ENCODE measurements at regions not wholly inside any gene's neighbourhood (a gene's known extent, or its start where the extent isn't known, plus 50 kb on each side); places are given as distances from the start of the nearest gene placed in this dataset.

GRCh38 chr1:116242741-116243140, 130.3 kb upstream of the ATP1A1 start:
- Mint-ChIP-seq H3K4me3 (no peak overlapping the region), H3K9me3 (no peaks in the 10 kb centered on the region), H3K36me3 (ENCODE audit: low read depth) (no peaks in the 10 kb centered on the region), H3K27me3 (no peaks in the 10 kb centered on the region), H3K4me1 (ENCODE audit: low read depth) (peaks cover 3% of the 10 kb centered on the region), H3K27ac (no peak overlapping the region)
- ChIA-PET POLR2A (no interaction called here), CTCF (interaction anchor here (1.0 to 1.1 kb wide), 3 partner anchors 12 to 242 kb away, joined by 3 read pairs; no protein-coding TSS in a partner anchor)
- TF ChIP-seq, protein P1, sequence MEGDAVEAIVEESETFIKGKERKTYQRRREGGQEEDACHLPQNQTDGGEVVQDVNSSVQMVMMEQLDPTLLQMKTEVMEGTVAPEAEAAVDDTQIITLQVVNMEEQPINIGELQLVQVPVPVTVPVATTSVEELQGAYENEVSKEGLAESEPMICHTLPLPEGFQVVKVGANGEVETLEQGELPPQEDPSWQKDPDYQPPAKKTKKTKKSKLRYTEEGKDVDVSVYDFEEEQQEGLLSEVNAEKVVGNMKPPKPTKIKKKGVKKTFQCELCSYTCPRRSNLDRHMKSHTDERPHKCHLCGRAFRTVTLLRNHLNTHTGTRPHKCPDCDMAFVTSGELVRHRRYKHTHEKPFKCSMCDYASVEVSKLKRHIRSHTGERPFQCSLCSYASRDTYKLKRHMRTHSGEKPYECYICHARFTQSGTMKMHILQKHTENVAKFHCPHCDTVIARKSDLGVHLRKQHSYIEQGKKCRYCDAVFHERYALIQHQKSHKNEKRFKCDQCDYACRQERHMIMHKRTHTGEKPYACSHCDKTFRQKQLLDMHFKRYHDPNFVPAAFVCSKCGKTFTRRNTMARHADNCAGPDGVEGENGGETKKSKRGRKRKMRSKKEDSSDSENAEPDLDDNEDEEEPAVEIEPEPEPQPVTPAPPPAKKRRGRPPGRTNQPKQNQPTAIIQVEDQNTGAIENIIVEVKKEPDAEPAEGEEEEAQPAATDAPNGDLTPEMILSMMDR (IDR thresholded peaks at IDR 0.05), result no peak
- intact Hi-C loops (cut with micrococcal nuclease), result no loop called here
- DNase-seq (no peak), ATAC-seq (no peak)

DNA sequence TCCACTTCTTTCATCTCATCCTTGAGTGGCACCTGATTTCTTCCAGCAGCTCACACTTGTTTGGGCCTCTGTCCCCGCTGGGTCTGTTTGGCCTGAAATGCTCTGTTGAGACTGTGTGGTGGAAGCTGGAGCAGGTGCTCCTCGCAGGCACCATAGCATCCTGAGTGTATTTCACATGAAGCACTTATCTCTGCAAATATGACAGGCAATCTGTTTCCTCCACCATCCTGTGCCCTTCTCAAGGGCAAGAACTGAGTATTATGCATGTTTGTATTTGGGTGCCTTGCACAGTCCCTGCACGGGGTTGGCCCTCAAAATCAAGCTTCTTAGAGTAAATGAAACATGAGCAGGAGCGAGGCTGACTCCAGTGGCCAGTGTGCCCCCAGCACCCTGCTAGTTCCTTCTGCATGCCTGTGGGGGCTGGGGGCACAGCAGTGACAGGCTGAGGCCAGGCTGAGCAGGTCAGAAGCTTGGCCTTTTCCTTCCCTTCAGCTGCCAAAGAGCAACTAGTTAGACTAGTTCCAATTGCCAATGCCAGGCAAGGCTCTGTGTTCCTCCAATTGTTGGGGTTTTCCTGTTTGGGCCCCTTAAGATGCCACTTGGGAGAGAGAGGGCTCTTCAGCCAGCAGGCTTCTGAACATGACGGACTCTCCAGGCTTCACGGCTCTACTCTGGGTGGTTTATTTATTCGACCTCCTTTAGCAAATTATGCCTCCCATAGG, 129.6 kb upstream of the ATP1A1 start:
- ChIA-PET POLR2A (interaction anchor here (0.9 kb wide), 1 partner anchor 13 kb away, joined by 3 read pairs; no protein-coding TSS in a partner anchor), CTCF (interaction anchor here (1.0 to 1.1 kb wide), 3 partner anchors 12 to 242 kb away, joined by 3 read pairs; no protein-coding TSS in a partner anchor)
- no peak for DNase-seq
- Mint-ChIP-seq H3K27me3 (no peaks in the 10 kb centered on the region), H3K4me1 (ENCODE audit: low read depth) (peaks cover 3% of the 10 kb centered on the region), H3K27ac (no peak overlapping the region), H3K9me3 (no peaks in the 10 kb centered on the region), H3K36me3 (ENCODE audit: low read depth) (no peaks in the 10 kb centered on the region), H3K4me3 (no peak overlapping the region)
- ATAC-seq, result no peak
- intact Hi-C loops (cut with micrococcal nuclease), result no loop called here
- TF ChIP-seq, protein P1 (IDR thresholded peaks at IDR 0.05), result no peak

- ATAC-seq (no peak), DNase-seq (no peak)
- TF ChIP-seq, protein P1 (IDR thresholded peaks at IDR 0.05), result no peak
- intact Hi-C loops (cut with micrococcal nuclease), result no loop called here
- no peaks in the 10 kb centered on the region for H3K27me3 Mint-ChIP-seq
- CTCF ChIA-PET, result interaction anchor here (1.3 kb wide), 1 partner anchor 239 kb away, joined by 3 read pairs; no protein-coding TSS in a partner anchor
- peaks cover 1% of the 10 kb centered on the region for H3K9me3 Mint-ChIP-seq
- no peaks in the 10 kb centered on the region for H3K36me3 Mint-ChIP-seq (ENCODE audit: low read depth)
- H3K27ac Mint-ChIP-seq, result no peak overlapping the region
- POLR2A ChIA-PET, result no interaction called here
- no peak overlapping the region for H3K4me3 Mint-ChIP-seq
- peaks cover 3% of the 10 kb centered on the region for H3K4me1 Mint-ChIP-seq (ENCODE audit: low read depth)
Measured at GRCh38 chr1:116246174-116246573, 126.9 kb upstream of the ATP1A1 start.

DNA sequence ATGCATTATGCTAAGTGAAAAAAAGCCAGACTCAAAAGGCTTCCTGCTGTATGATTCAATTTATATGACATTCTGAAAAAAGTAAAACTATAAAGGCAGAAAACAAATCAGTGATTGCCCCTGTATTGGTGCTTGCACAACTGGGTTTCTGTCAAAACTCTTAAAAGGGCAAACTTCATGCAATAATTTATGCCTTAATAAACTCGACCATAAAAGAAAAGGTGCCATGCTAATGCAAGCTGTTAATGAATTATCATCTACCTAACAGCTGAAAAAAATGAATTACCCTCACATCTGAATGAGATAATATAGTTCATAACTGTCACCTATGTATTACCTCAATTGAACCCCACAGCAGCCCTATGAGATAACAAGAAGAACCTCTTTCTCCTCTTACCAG, 120.8 kb upstream of the ATP1A1 start:
- ATAC-seq (no peak), DNase-seq (no peak)
- intact Hi-C loops (cut with micrococcal nuclease), result loop anchor here (10.0 kb wide), 1 partner anchor 87 kb away; no protein-coding TSS in a partner anchor
- Mint-ChIP-seq H3K27ac (no peak overlapping the region), H3K4me3 (no peak overlapping the region), H3K36me3 (ENCODE audit: low read depth) (no peaks in the 10 kb centered on the region), H3K4me1 (ENCODE audit: low read depth) (peaks cover 19% of the 10 kb centered on the region), H3K9me3 (peaks cover 1% of the 10 kb centered on the region), H3K27me3 (no peaks in the 10 kb centered on the region)
- ChIA-PET CTCF (no interaction called here), POLR2A (no interaction called here)
- TF ChIP-seq, protein P1 (IDR thresholded peaks at IDR 0.05), result no peak

GRCh38 chr1:116252785-116253184, 120.3 kb upstream of the ATP1A1 start:
- TF ChIP-seq, protein P1 (IDR thresholded peaks at IDR 0.05), result no peak
- H3K9me3 Mint-ChIP-seq, result peaks cover 1% of the 10 kb centered on the region
- H3K27ac Mint-ChIP-seq, result no peak overlapping the region
- POLR2A ChIA-PET, result no interaction called here
- no peaks in the 10 kb centered on the region for H3K27me3 Mint-ChIP-seq
- DNase-seq (no peak), ATAC-seq (no peak)
- CTCF ChIA-PET, result no interaction called here
- H3K36me3 Mint-ChIP-seq (ENCODE audit: low read depth), result no peaks in the 10 kb centered on the region
- no peak overlapping the region for H3K4me3 Mint-ChIP-seq
- peaks cover 24% of the 10 kb centered on the region for H3K4me1 Mint-ChIP-seq (ENCODE audit: low read depth)
- intact Hi-C loops (cut with micrococcal nuclease), result loop anchor here (10.0 kb wide), 1 partner anchor 88 kb away; no protein-coding TSS in a partner anchor
